Ishikawa (cell line): ENCODE measurements at regions not wholly inside any gene's neighbourhood (a gene's known extent, or its start where the extent isn't known, plus 50 kb on each side); places are given as distances from the start of the nearest gene placed in this dataset.

Experiments used
- CEBPB ChIP-seq: IDR thresholded peaks from 2 replicates; pipeline ENCODE4 v1.6.1; 2012
- CREB1 ChIP-seq: IDR thresholded peaks from 2 replicates; pipeline ENCODE4 v1.6.1; 2012; ENCODE audit warnings: low read depth
- EGR1 ChIP-seq: IDR thresholded peaks from 2 replicates; pipeline ENCODE4 v1.6.1; 2012
- EP300 ChIP-seq: IDR thresholded peaks from 2 replicates; pipeline ENCODE4 v1.6.1; 2012; ENCODE audit warnings: borderline replicate concordance
- FOXM1 ChIP-seq: IDR thresholded peaks from 2 replicates; pipeline ENCODE4 v1.6.1; 2012; ENCODE audit warnings: low read depth, borderline replicate concordance
- NFIC ChIP-seq: IDR thresholded peaks from 2 replicates; pipeline ENCODE4 v1.6.1; 2012
- RAD21 ChIP-seq: IDR thresholded peaks from 2 replicates; pipeline ENCODE4 v1.6.1; 2012; ENCODE audit warnings: low read depth
- REST ChIP-seq: IDR thresholded peaks from 2 replicates; pipeline ENCODE4 v1.6.1; 2012; ENCODE audit warnings: low read depth, mild to moderate bottlenecking
- TAF1 ChIP-seq: IDR thresholded peaks from 2 replicates; pipeline ENCODE4 v1.6.1; 2012; ENCODE audit warnings: low read depth, mild to moderate bottlenecking
- TCF12 ChIP-seq: IDR thresholded peaks from 2 replicates; pipeline ENCODE4 v1.6.1; 2012; ENCODE audit warnings: low read depth
- TEAD4 ChIP-seq: IDR thresholded peaks from 2 replicates; pipeline ENCODE4 v1.6.1; 2012
- YY1 ChIP-seq: IDR thresholded peaks from 2 replicates; pipeline ENCODE4 v1.6.1; 2012; ENCODE audit warnings: low read depth
- ZBTB7A ChIP-seq: IDR thresholded peaks from 2 replicates; pipeline ENCODE4 v1.6.1; 2012; ENCODE audit warnings: low read depth
- TF ChIP-seq, protein P1 (sequence below): IDR thresholded peaks from 2 replicates; pipeline ENCODE4 v1.6.1; 2012
- TF ChIP-seq, protein P2 (sequence below): IDR thresholded peaks from 2 replicates; pipeline ENCODE4 v1.6.1; 2012

- TF ChIP-seq CEBPB, result no peak
- TF ChIP-seq RAD21, result no peak
- TF ChIP-seq NFIC, result no peak
- TF ChIP-seq ZBTB7A, result no peak
- no peak for TF ChIP-seq TCF12
- no peak for TF ChIP-seq YY1
- TF ChIP-seq, protein P1, sequence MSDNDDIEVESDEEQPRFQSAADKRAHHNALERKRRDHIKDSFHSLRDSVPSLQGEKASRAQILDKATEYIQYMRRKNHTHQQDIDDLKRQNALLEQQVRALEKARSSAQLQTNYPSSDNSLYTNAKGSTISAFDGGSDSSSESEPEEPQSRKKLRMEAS, result no peak
- no peak for TF ChIP-seq EGR1
- TF ChIP-seq REST, result no peak
- TF ChIP-seq EP300, result no peak
- no peak for TF ChIP-seq FOXM1
Measured at GRCh38 chrX:87914726-87915125, 397.1 kb downstream of the KLHL4 start.

GRCh38 chrX:87924619-87925018 lies 407.0 kb downstream of the KLHL4 start:
- TF ChIP-seq EP300 (no peak), NFIC (no peak), REST (no peak), EGR1 (no peak), TCF12 (no peak), TAF1 (no peak), CREB1 (no peak), CEBPB (no peak), RAD21 (no peak), TEAD4 (no peak), ZBTB7A (no peak)
- TF ChIP-seq, protein P2, sequence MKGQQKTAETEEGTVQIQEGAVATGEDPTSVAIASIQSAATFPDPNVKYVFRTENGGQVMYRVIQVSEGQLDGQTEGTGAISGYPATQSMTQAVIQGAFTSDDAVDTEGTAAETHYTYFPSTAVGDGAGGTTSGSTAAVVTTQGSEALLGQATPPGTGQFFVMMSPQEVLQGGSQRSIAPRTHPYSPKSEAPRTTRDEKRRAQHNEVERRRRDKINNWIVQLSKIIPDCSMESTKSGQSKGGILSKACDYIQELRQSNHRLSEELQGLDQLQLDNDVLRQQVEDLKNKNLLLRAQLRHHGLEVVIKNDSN, result no peak

DNA sequence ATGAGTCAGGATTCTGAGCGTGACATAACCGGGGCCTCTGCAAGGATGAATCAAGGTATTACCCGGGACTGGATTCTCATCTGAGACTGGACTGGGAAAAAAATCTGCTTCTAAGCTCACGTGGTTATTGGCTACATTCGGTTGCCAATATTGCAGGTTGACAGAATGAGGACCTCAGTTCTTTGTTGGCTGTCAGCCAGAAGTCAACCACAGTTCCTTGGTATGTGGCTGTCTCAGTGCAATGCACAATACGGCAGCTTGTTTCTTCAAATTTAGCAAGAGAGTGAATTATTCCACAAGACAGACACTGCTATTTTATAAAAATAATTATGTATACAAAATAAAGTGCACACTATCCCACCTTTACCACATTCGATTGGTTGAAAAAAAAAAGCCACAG lies 424.2 kb downstream of the KLHL4 start:
- TF ChIP-seq YY1 (no peak), EGR1 (no peak), TCF12 (no peak), EP300 (no peak), NFIC (no peak), REST (no peak), TEAD4 (no peak), TAF1 (no peak), ZBTB7A (no peak), CREB1 (no peak), FOXM1 (no peak), RAD21 (no peak), CEBPB (no peak)
- TF ChIP-seq, protein P2, result no peak
- TF ChIP-seq, protein P1, result no peak

DNA sequence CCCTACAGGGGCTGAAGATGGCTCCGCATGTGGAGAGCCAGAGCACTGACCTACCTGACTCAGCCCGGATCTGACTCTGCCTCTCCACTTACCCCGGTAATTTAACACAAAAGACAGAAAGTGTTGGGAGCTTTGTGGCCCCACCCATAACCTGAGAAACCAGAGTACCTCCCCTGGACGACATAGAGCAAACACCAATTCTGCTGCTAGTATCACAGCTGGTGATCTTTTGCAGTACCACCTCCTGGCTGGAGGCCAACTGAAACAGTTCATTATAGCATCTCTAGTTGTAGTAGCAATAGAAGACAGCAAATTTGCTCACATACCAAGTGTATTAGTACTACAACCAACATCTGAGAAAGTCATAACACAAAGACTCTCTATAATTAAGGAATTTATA lies 443.9 kb downstream of the KLHL4 start:
- TF ChIP-seq ZBTB7A, result no peak
- TF ChIP-seq, protein P1, result no peak

- TF ChIP-seq RAD21, result no peak
- TF ChIP-seq TCF12, result no peak
- TF ChIP-seq EGR1, result no peak
- TF ChIP-seq EP300, result no peak
- TF ChIP-seq YY1, result no peak
- no peak for TF ChIP-seq NFIC
- no peak for TF ChIP-seq ZBTB7A
- no peak for TF ChIP-seq TAF1
Measured at GRCh38 chrX:87968118-87968517, 450.5 kb downstream of the KLHL4 start.
